ENCODE measurements at regions not wholly inside any gene's neighbourhood (a gene's known extent, or its start where the extent isn't known, plus 50 kb on each side); places are given as distances from the start of the nearest gene placed in this dataset.

DNA sequence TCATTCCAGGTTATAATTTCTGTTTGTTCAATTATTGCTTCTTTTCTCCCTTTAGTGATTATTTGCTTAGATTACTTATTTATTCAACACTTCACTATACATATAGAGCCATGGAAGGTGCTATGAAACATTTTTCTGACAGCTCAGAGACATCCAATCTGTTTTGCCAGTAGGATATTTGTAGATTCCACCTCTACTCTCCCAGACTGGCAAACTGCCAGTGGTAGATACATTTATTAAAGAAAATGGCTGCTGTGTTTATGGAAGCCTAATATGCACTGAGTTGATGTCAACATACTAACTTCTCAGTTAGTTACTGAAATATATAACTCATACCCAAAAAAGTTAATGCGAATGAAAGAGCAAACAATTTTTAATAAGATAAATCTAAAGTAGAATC lies 348.6 kb downstream of the TRAM1L1 start:
- H3K4me3 Mint-ChIP-seq, result no peak overlapping the region
- H3K27me3 Mint-ChIP-seq (ENCODE audit: low read depth), result no peaks in the 10 kb centered on the region
- POLR2A ChIA-PET, result no interaction called here
- DNase-seq, result no peak
- no peaks in the 10 kb centered on the region for H3K36me3 Mint-ChIP-seq (ENCODE audit: low read depth)
- CTCF ChIA-PET, result no interaction called here
- no peak for ATAC-seq
- no peaks in the 10 kb centered on the region for H3K9me3 Mint-ChIP-seq (ENCODE audit: insufficient read depth)
- H3K27ac Mint-ChIP-seq, result no peak overlapping the region
- H3K4me1 Mint-ChIP-seq (ENCODE audit: low read depth), result no peaks in the 10 kb centered on the region

DNA sequence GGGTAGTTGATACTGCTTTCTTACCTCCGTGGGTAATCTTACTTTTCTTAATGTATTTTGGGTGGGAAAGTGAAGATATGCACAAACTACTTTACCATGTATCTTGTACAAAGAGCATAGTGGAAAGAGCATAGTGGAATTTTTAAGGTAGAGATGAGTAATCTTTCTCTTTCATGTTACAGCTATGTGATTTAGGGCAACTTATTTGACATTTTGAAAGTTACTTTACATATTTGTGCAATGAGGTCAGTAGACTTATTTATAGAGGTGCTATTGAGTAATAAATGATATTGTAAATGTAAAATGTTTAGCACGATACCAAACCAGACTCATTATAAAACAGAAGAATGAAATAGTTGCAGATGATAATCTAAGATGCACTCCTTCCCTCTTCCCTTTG lies 351.2 kb downstream of the TRAM1L1 start:
- no peaks in the 10 kb centered on the region for H3K36me3 Mint-ChIP-seq (ENCODE audit: low read depth)
- CTCF ChIA-PET, result no interaction called here
- DNase-seq (no peak), ATAC-seq (no peak)
- no peaks in the 10 kb centered on the region for H3K27me3 Mint-ChIP-seq (ENCODE audit: low read depth)
- H3K27ac Mint-ChIP-seq, result no peak overlapping the region
- POLR2A ChIA-PET, result no interaction called here
- H3K9me3 Mint-ChIP-seq (ENCODE audit: insufficient read depth), result no peaks in the 10 kb centered on the region
- H3K4me3 Mint-ChIP-seq, result no peak overlapping the region
- no peaks in the 10 kb centered on the region for H3K4me1 Mint-ChIP-seq (ENCODE audit: low read depth)

DNA sequence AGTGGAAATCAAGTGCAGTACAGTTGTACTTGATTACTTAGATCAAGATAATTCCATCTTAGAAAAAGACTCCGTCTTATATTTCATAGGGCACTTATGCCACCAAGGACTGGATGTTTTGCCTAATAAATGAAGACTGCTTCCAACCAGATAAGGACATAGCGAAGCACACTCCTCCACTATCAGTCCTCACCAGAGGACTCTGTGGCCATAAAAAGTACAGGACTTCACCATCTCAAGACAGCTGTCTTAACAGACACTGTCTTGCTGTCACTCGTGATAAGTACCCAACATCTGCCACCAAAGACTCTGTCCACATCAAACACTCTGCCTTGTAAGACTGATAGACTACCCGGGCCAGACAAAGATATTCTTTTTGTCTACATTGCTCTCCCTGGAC lies 352.0 kb downstream of the TRAM1L1 start:
- ATAC-seq, result no peak
- Mint-ChIP-seq H3K27ac (no peak overlapping the region), H3K4me3 (no peak overlapping the region), H3K36me3 (ENCODE audit: low read depth) (no peaks in the 10 kb centered on the region), H3K27me3 (ENCODE audit: low read depth) (no peaks in the 10 kb centered on the region), H3K9me3 (ENCODE audit: insufficient read depth) (no peaks in the 10 kb centered on the region), H3K4me1 (ENCODE audit: low read depth) (no peaks in the 10 kb centered on the region)
- POLR2A ChIA-PET, result no interaction called here
- DNase-seq, result no peak
- CTCF ChIA-PET, result no interaction called here

- no peaks in the 10 kb centered on the region for H3K36me3 Mint-ChIP-seq (ENCODE audit: low read depth)
- CTCF ChIA-PET, result no interaction called here
Measured at GRCh38 chr4:116726523-116726922, 358.9 kb downstream of the TRAM1L1 start.

GRCh38 chr4:116724249-116724648 lies 361.1 kb downstream of the TRAM1L1 start:
- no peaks in the 10 kb centered on the region for H3K4me1 Mint-ChIP-seq (ENCODE audit: low read depth)
- POLR2A ChIA-PET, result no interaction called here
- H3K27ac Mint-ChIP-seq, result no peak overlapping the region
- CTCF ChIA-PET, result no interaction called here
- no peak for ATAC-seq
- no peaks in the 10 kb centered on the region for H3K36me3 Mint-ChIP-seq (ENCODE audit: low read depth)
- no peak overlapping the region for H3K4me3 Mint-ChIP-seq
- no peaks in the 10 kb centered on the region for H3K27me3 Mint-ChIP-seq (ENCODE audit: low read depth)
- no peak for DNase-seq
- H3K9me3 Mint-ChIP-seq (ENCODE audit: insufficient read depth), result peaks cover 7% of the 10 kb centered on the region

More at GRCh38 chr4:116726523-116726922, 358.9 kb downstream of the TRAM1L1 start:
- no peaks in the 10 kb centered on the region for H3K9me3 Mint-ChIP-seq (ENCODE audit: insufficient read depth)
- no peaks in the 10 kb centered on the region for H3K27me3 Mint-ChIP-seq (ENCODE audit: low read depth)
- no peak overlapping the region for H3K27ac Mint-ChIP-seq
- H3K4me3 Mint-ChIP-seq, result no peak overlapping the region
- no peaks in the 10 kb centered on the region for H3K4me1 Mint-ChIP-seq (ENCODE audit: low read depth)
- POLR2A ChIA-PET, result no interaction called here
- DNase-seq, result no peak
- ATAC-seq, result no peak

GRCh38 chr4:116705466-116705865 lies 379.9 kb downstream of the TRAM1L1 start:
- no peaks in the 10 kb centered on the region for H3K36me3 Mint-ChIP-seq (ENCODE audit: low read depth)
- no peak overlapping the region for H3K4me3 Mint-ChIP-seq
- H3K27me3 Mint-ChIP-seq (ENCODE audit: low read depth), result no peaks in the 10 kb centered on the region
- POLR2A ChIA-PET, result no interaction called here
- CTCF ChIA-PET, result no interaction called here
- no peak overlapping the region for H3K27ac Mint-ChIP-seq
- no peak for DNase-seq
- no peaks in the 10 kb centered on the region for H3K4me1 Mint-ChIP-seq (ENCODE audit: low read depth)
- H3K9me3 Mint-ChIP-seq (ENCODE audit: insufficient read depth), result peaks cover 13% of the 10 kb centered on the region
- no peak for ATAC-seq

DNA sequence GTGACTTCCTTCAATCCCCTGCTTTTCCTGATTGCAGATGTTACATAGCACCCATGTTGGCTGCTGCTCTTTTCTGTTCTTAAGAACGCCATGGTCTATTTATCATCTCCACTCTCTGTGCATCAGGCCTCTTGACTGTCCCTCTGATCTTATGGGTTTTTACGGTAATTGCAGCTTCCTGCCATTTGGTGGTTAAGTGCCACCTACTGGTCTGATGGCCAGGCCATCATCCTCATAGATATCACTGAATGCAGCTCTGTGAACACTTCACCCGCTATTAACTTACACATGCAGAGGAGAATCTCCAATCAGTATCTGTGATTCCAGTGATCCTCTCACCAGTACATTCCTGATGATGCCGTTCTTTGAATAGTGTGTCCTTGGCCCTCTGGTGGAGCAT lies 382.4 kb downstream of the TRAM1L1 start:
- POLR2A ChIA-PET, result no interaction called here
- no peak overlapping the region for H3K27ac Mint-ChIP-seq

DNA sequence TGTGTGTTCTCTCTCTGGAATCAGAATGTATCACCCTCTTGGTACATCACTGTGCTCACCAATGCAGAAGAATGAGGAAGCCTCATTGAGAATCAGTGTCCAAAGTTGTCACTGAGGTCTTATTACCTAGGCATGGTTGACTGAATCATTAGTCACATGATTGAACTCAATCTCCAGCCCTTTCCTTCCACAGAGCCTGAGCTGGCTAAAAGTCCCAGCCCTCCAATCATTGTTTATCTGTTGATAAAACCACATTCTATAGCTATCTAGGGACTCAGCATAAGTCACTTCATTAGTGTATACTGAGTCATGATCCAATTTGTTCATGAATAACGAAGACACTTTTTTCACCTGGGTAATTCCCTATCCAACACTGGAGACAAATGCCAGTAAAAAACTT lies 396.8 kb downstream of the TRAM1L1 start:
- DNase-seq (no peak), ATAC-seq (no peak)
- Mint-ChIP-seq H3K4me1 (ENCODE audit: low read depth) (no peaks in the 10 kb centered on the region), H3K27ac (no peak overlapping the region), H3K9me3 (ENCODE audit: insufficient read depth) (peaks cover 4% of the 10 kb centered on the region), H3K27me3 (ENCODE audit: low read depth) (no peaks in the 10 kb centered on the region), H3K4me3 (no peak overlapping the region), H3K36me3 (ENCODE audit: low read depth) (no peaks in the 10 kb centered on the region)
- CTCF ChIA-PET, result no interaction called here
- POLR2A ChIA-PET, result no interaction called here

More for the DNA sequence above, 382.4 kb downstream of the TRAM1L1 start:
- CTCF ChIA-PET, result no interaction called here
- H3K27me3 Mint-ChIP-seq (ENCODE audit: low read depth), result no peaks in the 10 kb centered on the region
- ATAC-seq, result no peak
- H3K4me1 Mint-ChIP-seq (ENCODE audit: low read depth), result no peaks in the 10 kb centered on the region
- H3K36me3 Mint-ChIP-seq (ENCODE audit: low read depth), result no peaks in the 10 kb centered on the region
- H3K9me3 Mint-ChIP-seq (ENCODE audit: insufficient read depth), result peaks cover 16% of the 10 kb centered on the region
- DNase-seq, result no peak
- no peak overlapping the region for H3K4me3 Mint-ChIP-seq

DNA sequence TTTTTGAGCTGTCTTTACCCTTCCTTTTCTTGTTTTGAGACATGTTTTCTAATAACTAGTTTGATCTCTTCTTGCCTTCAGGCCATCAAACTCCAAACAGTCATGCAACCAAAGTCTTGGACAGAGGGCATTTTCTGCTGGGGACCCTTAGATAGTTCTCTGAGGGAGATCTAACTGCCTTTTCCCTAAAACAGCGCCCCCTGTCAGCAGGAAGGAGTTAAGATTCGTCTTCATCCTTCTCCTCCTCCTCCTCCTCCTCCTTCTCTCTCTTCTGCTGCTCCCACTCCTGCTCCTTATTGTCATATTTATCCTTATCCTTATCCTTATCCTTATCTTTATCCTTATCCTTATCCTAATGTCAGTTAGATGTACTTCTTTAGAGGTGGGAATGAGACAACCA lies 417.2 kb downstream of the TRAM1L1 start:
- DNase-seq (no peak), ATAC-seq (no peak)
- H3K36me3 Mint-ChIP-seq (ENCODE audit: low read depth), result no peaks in the 10 kb centered on the region
- peaks cover 5% of the 10 kb centered on the region for H3K9me3 Mint-ChIP-seq (ENCODE audit: insufficient read depth)
- no peak overlapping the region for H3K27ac Mint-ChIP-seq
- no peaks in the 10 kb centered on the region for H3K27me3 Mint-ChIP-seq (ENCODE audit: low read depth)
- ChIA-PET CTCF (no interaction called here), POLR2A (no interaction called here)
- H3K4me1 Mint-ChIP-seq (ENCODE audit: low read depth), result no peaks in the 10 kb centered on the region
- no peak overlapping the region for H3K4me3 Mint-ChIP-seq

DNA sequence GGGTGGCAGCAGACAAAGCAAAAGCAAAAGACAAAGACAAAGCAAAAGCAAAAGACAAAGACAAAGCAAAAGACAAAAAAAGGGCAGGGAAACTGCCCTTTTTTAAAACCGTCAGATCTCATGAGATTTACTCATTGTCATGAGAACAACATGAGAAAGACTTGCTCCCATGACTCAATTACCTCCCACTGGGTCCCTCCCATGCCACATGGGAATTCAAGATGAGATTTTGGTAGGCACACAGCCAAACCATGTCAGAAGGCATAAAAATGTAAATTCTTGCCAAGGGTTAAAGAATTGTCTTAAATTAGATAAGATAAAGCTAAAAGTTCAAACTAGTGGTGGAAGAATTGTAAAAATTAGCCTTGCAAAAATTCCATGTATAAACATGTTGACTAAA lies 419.7 kb downstream of the TRAM1L1 start:
- Mint-ChIP-seq H3K4me1 (ENCODE audit: low read depth) (no peaks in the 10 kb centered on the region), H3K4me3 (no peak overlapping the region), H3K9me3 (ENCODE audit: insufficient read depth) (peaks cover 9% of the 10 kb centered on the region), H3K27me3 (ENCODE audit: low read depth) (no peaks in the 10 kb centered on the region), H3K27ac (no peak overlapping the region), H3K36me3 (ENCODE audit: low read depth) (no peaks in the 10 kb centered on the region)
- DNase-seq, result no peak
- POLR2A ChIA-PET, result no interaction called here
- no peak for ATAC-seq
- CTCF ChIA-PET, result no interaction called here

DNA sequence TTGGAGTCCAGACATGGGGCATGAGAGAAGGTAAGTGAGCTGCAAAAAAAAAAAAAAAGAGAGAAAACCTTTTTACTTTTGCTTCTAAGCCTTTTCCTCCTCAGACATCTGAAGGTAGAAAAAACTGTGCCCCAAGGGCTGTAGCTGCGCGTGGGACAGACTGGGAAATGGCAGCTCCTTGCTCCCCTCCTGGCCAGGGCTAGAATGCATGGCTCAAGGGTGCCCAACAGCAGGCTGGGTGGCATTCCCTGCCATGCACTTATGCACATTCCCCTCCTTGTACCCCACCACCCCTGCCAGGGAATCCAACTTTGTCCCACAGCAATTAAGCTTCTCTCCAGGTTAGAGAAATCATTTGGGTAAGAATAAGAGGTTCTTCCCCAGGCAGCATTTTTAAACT lies 421.2 kb downstream of the TRAM1L1 start:
- CTCF ChIA-PET, result no interaction called here
- H3K27ac Mint-ChIP-seq, result no peak overlapping the region
- no peaks in the 10 kb centered on the region for H3K36me3 Mint-ChIP-seq (ENCODE audit: low read depth)
- H3K9me3 Mint-ChIP-seq (ENCODE audit: insufficient read depth), result peaks cover 9% of the 10 kb centered on the region
- no peak for DNase-seq
- no peaks in the 10 kb centered on the region for H3K4me1 Mint-ChIP-seq (ENCODE audit: low read depth)
- no peak overlapping the region for H3K4me3 Mint-ChIP-seq
- no peak for ATAC-seq
- no peaks in the 10 kb centered on the region for H3K27me3 Mint-ChIP-seq (ENCODE audit: low read depth)
- POLR2A ChIA-PET, result no interaction called here

GRCh38 chr4:116639070-116639577 lies 446.3 kb downstream of the TRAM1L1 start:
- Mint-ChIP-seq H3K27ac (no peak overlapping the region), H3K4me3 (no peak overlapping the region), H3K27me3 (ENCODE audit: low read depth) (no peaks in the 10 kb centered on the region), H3K36me3 (ENCODE audit: low read depth) (no peaks in the 10 kb centered on the region), H3K9me3 (ENCODE audit: insufficient read depth) (no peaks in the 10 kb centered on the region), H3K4me1 (ENCODE audit: low read depth) (no peaks in the 10 kb centered on the region)
- ChIA-PET POLR2A (no interaction called here), CTCF (no interaction called here)
- DNase-seq, result no peak
- no peak for ATAC-seq

DNA sequence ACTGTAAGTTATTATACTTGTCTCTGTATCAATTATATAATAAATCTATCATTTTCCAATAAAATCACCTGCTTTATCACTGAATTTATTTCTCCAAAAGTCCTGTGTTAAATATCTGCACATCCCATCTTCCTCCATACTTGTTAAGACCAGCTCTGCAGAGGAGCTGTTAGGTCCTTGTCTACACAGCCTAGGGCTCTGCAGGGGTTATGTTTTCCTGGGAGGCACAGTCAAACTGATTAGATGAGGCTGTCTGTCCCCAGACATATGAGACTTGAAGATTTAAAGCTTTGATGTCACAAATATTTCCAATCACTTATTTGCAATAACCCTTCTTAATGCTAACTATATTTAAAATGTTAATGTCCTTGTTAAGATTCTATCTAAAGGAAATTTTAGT lies 446.8 kb downstream of the TRAM1L1 start:
- Mint-ChIP-seq H3K27me3 (ENCODE audit: low read depth) (no peaks in the 10 kb centered on the region), H3K36me3 (ENCODE audit: low read depth) (no peaks in the 10 kb centered on the region), H3K4me1 (ENCODE audit: low read depth) (no peaks in the 10 kb centered on the region), H3K27ac (no peak overlapping the region), H3K4me3 (no peak overlapping the region), H3K9me3 (ENCODE audit: insufficient read depth) (no peaks in the 10 kb centered on the region)
- POLR2A ChIA-PET, result no interaction called here
- ATAC-seq (no peak), DNase-seq (no peak)
- CTCF ChIA-PET, result no interaction called here
